Liver (tissue), 3 donors: ENCODE measurements at regions not wholly inside any gene's neighbourhood (a gene's known extent, or its start where the extent isn't known, plus 50 kb on each side); places are given as distances from the start of the nearest gene placed in this dataset.

ENCODE experiments used
- ATF3 ChIP-seq: IDR thresholded peaks from 2 replicates; pipeline ENCODE4 v1.6.1; 2016; ENCODE audit warnings: antibody characterized with exemption
- EGR1 ChIP-seq, 2 donors: IDR thresholded peaks; 2 replicates each; pipeline ENCODE4 v1.6.1; 2016 to 2018; ENCODE audit warnings: antibody characterized with exemption in 2 of 2, low read depth in 2 of 2
- GABPA ChIP-seq, 2 donors: IDR thresholded peaks in 1 of 2; conservative IDR thresholded peaks in 1 of 2; 2 replicates each; pipeline ENCODE4 v1.6.1; 2016; ENCODE audit warnings: antibody characterized with exemption in 2 of 2, mild to moderate bottlenecking in 1 of 2, moderate library complexity in 1 of 2
- MAX ChIP-seq: IDR thresholded peaks from 2 replicates; pipeline ENCODE4 v1.6.1; 2016; ENCODE audit warnings: antibody characterized with exemption
- REST ChIP-seq: IDR thresholded peaks from 2 replicates; pipeline ENCODE4 v1.6.1; 2016; ENCODE audit warnings: antibody characterized with exemption, mild to moderate bottlenecking
- SP1 ChIP-seq: IDR thresholded peaks from 2 replicates; pipeline ENCODE4 v1.6.1; 2018; ENCODE audit warnings: antibody characterized with exemption, mild to moderate bottlenecking
- TAF1 ChIP-seq: conservative IDR thresholded peaks from 2 replicates; pipeline ENCODE4 v1.6.1; 2016; ENCODE audit warnings: antibody characterized with exemption, mild to moderate bottlenecking
- YY1 ChIP-seq: IDR thresholded peaks from 2 replicates; pipeline ENCODE4 v1.6.1; 2016; ENCODE audit warnings: antibody characterized with exemption, mild to moderate bottlenecking
- TF ChIP-seq, protein P1 (sequence below): IDR thresholded peaks from 2 replicates; pipeline ENCODE4 v1.6.1; 2016; ENCODE audit warnings: antibody characterized with exemption
- TF ChIP-seq, protein P2 (sequence below): fragments of 150-350 bp; IDR thresholded peaks from 2 replicates; pipeline ENCODE4 v1.5.1; 2017; ENCODE audit warnings: improper control_type of control experiment, low read depth, low read length; ENCODE audit not compliant: missing input control
- donor health status: healthy.
- donor health status: healthy.

- TF ChIP-seq YY1 (no peak), SP1 (no peak), EGR1 (IDR thresholded peaks at IDR 0.05; ENCODE audit: low read depth in 2 of 2) (no peak), MAX (no peak), TAF1 (no peak), REST (no peak), ATF3 (no peak), GABPA (IDR thresholded peaks at IDR 0.05 in 1 of 2, conservative IDR thresholded peaks at IDR 0.05 in 1 of 2) (no peak)
- TF ChIP-seq, protein P1, sequence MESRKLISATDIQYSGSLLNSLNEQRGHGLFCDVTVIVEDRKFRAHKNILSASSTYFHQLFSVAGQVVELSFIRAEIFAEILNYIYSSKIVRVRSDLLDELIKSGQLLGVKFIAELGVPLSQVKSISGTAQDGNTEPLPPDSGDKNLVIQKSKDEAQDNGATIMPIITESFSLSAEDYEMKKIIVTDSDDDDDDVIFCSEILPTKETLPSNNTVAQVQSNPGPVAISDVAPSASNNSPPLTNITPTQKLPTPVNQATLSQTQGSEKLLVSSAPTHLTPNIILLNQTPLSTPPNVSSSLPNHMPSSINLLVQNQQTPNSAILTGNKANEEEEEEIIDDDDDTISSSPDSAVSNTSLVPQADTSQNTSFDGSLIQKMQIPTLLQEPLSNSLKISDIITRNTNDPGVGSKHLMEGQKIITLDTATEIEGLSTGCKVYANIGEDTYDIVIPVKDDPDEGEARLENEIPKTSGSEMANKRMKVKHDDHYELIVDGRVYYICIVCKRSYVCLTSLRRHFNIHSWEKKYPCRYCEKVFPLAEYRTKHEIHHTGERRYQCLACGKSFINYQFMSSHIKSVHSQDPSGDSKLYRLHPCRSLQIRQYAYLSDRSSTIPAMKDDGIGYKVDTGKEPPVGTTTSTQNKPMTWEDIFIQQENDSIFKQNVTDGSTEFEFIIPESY = no peak
- TF ChIP-seq, protein P2, sequence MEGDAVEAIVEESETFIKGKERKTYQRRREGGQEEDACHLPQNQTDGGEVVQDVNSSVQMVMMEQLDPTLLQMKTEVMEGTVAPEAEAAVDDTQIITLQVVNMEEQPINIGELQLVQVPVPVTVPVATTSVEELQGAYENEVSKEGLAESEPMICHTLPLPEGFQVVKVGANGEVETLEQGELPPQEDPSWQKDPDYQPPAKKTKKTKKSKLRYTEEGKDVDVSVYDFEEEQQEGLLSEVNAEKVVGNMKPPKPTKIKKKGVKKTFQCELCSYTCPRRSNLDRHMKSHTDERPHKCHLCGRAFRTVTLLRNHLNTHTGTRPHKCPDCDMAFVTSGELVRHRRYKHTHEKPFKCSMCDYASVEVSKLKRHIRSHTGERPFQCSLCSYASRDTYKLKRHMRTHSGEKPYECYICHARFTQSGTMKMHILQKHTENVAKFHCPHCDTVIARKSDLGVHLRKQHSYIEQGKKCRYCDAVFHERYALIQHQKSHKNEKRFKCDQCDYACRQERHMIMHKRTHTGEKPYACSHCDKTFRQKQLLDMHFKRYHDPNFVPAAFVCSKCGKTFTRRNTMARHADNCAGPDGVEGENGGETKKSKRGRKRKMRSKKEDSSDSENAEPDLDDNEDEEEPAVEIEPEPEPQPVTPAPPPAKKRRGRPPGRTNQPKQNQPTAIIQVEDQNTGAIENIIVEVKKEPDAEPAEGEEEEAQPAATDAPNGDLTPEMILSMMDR = no peak
These were observed 201.5 kb downstream of the TM9SF2 start for GRCh38 chr13:99702687-99703319.
